Caco-2 (cell line): ENCODE measurements at regions not wholly inside any gene's neighbourhood (a gene's known extent, or its start where the extent isn't known, plus 50 kb on each side); places are given as distances from the start of the nearest gene placed in this dataset.

Experiments used
- BruUV-seq: library from RNA; stranded (reverse); fragments of 400-500 nt; replicated peaks from 2 replicates; lab custom pipeline; 2021; lab: Mats Ljungman, UMichigan
- CTCF ChIA-PET: fragments of 300-600 bp; sonication (Branson Sonifier 250); formaldehyde crosslinking; loops from one replicate; lab custom pipeline; 2022; ENCODE audit warnings: antibody characterized with exemption; lab: Charles Lee
- POLR2A ChIA-PET: fragments of 300-600 bp; sonication (Branson Sonifier 250); formaldehyde crosslinking; loops from one replicate; lab custom pipeline; 2022; ENCODE audit warnings: antibody characterized with exemption; lab: Charles Lee
- DNase-seq, 2 experiments: peaks; one replicate each; pipeline versions ENCODE4 v3.0.0 to v3.0.0-alpha.2; 2020 to 2022
- H3K27me3 ChIP-seq: replicated peaks from 2 replicates; pipeline ENCODE4 v1.6.0; 2011; ENCODE audit warnings: low read length; ENCODE audit not compliant: control insufficient read depth, insufficient read depth
- H3K36me3 ChIP-seq: 2 replicates; pipeline ENCODE4 v1.5.1; 2011; ENCODE audit warnings: low read length; ENCODE audit not compliant: control insufficient read depth, insufficient read depth
- H3K4me1 ChIP-seq: fragments of 250-450 bp; sonication (Bioruptor Pico); 2 replicates; pipeline ENCODE4 v1.5.1; 2020; ENCODE audit warnings: mild to moderate bottlenecking
- H3K4me3 ChIP-seq: 2 replicates; pipeline ENCODE4 v1.5.1; 2011; ENCODE audit warnings: low read depth, mild to moderate bottlenecking, control low read depth, low read length
- H3K9me3 ChIP-seq: fragments of 250-450 bp; sonication (Bioruptor Pico); 2 replicates; pipeline ENCODE4 v1.5.1; 2020; ENCODE audit warnings: mild to moderate bottlenecking, moderate library complexity
- H3K27ac Mint-ChIP-seq: one replicate; pipeline ENCODE4 v1.8.0; 2022; ENCODE audit warnings: mixed read lengths; ENCODE audit not compliant: unreplicated experiment
- H3K27me3 Mint-ChIP-seq: one replicate; pipeline ENCODE4 v1.8.0; 2022; ENCODE audit warnings: mixed read lengths; ENCODE audit not compliant: insufficient read depth, unreplicated experiment
- H3K36me3 Mint-ChIP-seq: one replicate; pipeline ENCODE4 v1.8.0; 2022; ENCODE audit warnings: mild to moderate bottlenecking, mixed read lengths; ENCODE audit not compliant: insufficient read depth, unreplicated experiment
- H3K4me1 Mint-ChIP-seq: one replicate; pipeline ENCODE4 v1.8.0; 2022; ENCODE audit warnings: low read depth, mixed read lengths; ENCODE audit not compliant: unreplicated experiment
- H3K4me3 Mint-ChIP-seq: one replicate; pipeline ENCODE4 v1.8.0; 2022; ENCODE audit warnings: mild to moderate bottlenecking, moderate library complexity, mixed read lengths; ENCODE audit not compliant: unreplicated experiment
- H3K9me3 Mint-ChIP-seq: one replicate; pipeline ENCODE4 v1.8.0; 2022; ENCODE audit warnings: mixed read lengths; ENCODE audit not compliant: unreplicated experiment
- CTCF ChIP-seq, 2 experiments: fragments of 200-600 bp in 1 of 2; IDR thresholded peaks; 1 replicate in 1 of 2; 2 replicates in 1 of 2; pipeline versions ENCODE4 v1.5.1 to v1.8.0; 2011 to 2022; ENCODE audit warnings: antibody characterized with exemption in 1 of 2, control low read depth in 1 of 2, inconsistent platforms in 1 of 2, low read depth in 1 of 2, low read length in 1 of 2, mild to moderate bottlenecking in 1 of 2, moderate library complexity in 1 of 2; ENCODE audit not compliant: insufficient read depth in 1 of 2, severe bottlenecking in 1 of 2, unreplicated experiment in 1 of 2
- intact Hi-C: fragments of 100-400 bp; cut with micrococcal nuclease; formaldehyde crosslinking; loops from one replicate; pipeline ENCODE4 v1.10.0; 2022; ENCODE audit not compliant: unreplicated experiment

GRCh38 chr10:28935061-28935460 is 257.7 kb downstream of the BAMBI start:
- H3K9me3 Mint-ChIP-seq, result peaks cover 6% of the 10 kb centered on the region
- no peak overlapping the region for H3K27ac Mint-ChIP-seq
- no peak for TF ChIP-seq CTCF (IDR thresholded peaks at IDR 0.05; ENCODE audit: insufficient read depth in 1 of 2, low read depth in 1 of 2, low read length in 1 of 2, severe bottlenecking in 1 of 2, unreplicated experiment in 1 of 2)
- BruUV-seq, result no TSS peak
- intact Hi-C loops, result loop anchor here (5.0 kb wide), 1 partner anchor 273 kb away; no protein-coding TSS in a partner anchor
- Histone ChIP-seq H3K27me3 (no peaks in the 10 kb centered on the region), H3K36me3 (no peaks in the 10 kb centered on the region), H3K4me3 (no peak overlapping the region), H3K4me1 (peaks cover 17% of the 10 kb centered on the region), H3K9me3 (peaks cover 5% of the 10 kb centered on the region)
- peaks cover 17% of the 10 kb centered on the region for H3K4me1 Mint-ChIP-seq
- no peaks in the 10 kb centered on the region for H3K27me3 Mint-ChIP-seq
- ChIA-PET CTCF (no interaction called here), POLR2A (no interaction called here)
- no peak for DNase-seq
- peaks cover 20% of the 10 kb centered on the region for H3K36me3 Mint-ChIP-seq
- H3K4me3 Mint-ChIP-seq, result no peak overlapping the region

DNA sequence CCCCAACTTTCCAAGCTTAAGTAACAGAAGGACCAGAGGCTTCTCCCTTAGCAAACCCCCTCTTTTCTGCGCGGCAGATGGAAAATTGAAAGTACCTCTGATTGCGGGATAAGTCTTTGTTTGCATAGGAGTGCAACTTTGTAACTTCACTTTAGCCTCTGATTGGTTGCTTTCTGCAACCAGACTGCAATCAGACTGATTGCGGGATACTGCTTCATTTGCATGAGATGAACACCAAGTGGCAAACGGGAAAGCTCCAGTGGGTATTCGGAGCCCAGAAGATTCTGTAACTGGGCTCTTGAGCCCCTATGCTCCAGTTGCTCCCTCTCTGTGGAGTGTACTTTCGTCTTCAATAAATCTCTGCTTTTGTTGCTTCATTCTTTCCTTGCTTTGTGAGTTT is 260.6 kb downstream of the BAMBI start:
- Mint-ChIP-seq H3K27me3 (no peaks in the 10 kb centered on the region), H3K27ac (peak overlapping the region; percentile 88), H3K36me3 (peaks cover 27% of the 10 kb centered on the region), H3K4me1 (peaks cover 38% of the 10 kb centered on the region), H3K9me3 (peaks cover 8% of the 10 kb centered on the region), H3K4me3 (peak overlapping the region; percentile 75)
- Histone ChIP-seq H3K27me3 (no peaks in the 10 kb centered on the region), H3K36me3 (no peaks in the 10 kb centered on the region), H3K4me1 (peaks cover 30% of the 10 kb centered on the region), H3K4me3 (no peak overlapping the region), H3K9me3 (peaks cover 5% of the 10 kb centered on the region)
- intact Hi-C loops, result loop anchor here (2.0 to 5.0 kb wide), 2 partner anchors 193 to 276 kb away; no protein-coding TSS in a partner anchor
- CTCF ChIA-PET, result interaction anchor here (0.5 to 2.3 kb wide), 2 partner anchors 188 to 256 kb away, joined by 3 to 8 read pairs; no protein-coding TSS in a partner anchor
- POLR2A ChIA-PET, result no interaction called here
- no peak for TF ChIP-seq CTCF (IDR thresholded peaks at IDR 0.05; ENCODE audit: insufficient read depth in 1 of 2, low read depth in 1 of 2, low read length in 1 of 2, severe bottlenecking in 1 of 2, unreplicated experiment in 1 of 2)
- BruUV-seq, result no TSS peak
- DNase-seq, result no peak

- no TSS peak for BruUV-seq
- CTCF ChIA-PET, result interaction anchor here (0.6 to 2.8 kb wide), 14 partner anchors 12 to 366 kb away, joined by 3 to 16 read pairs (median 4); partner anchors contain the start of gene BAMBI
Observed at GRCh38 chr10:28938745-28939144, 261.4 kb downstream of the BAMBI start.

More at GRCh38 chr10:28938745-28939144, 261.4 kb downstream of the BAMBI start:
- H3K9me3 ChIP-seq, result peaks cover 2% of the 10 kb centered on the region
- peaks cover 30% of the 10 kb centered on the region for H3K4me1 ChIP-seq
- H3K4me1 Mint-ChIP-seq, result peaks cover 39% of the 10 kb centered on the region
- no peak for TF ChIP-seq CTCF (IDR thresholded peaks at IDR 0.05; ENCODE audit: insufficient read depth in 1 of 2, low read depth in 1 of 2, low read length in 1 of 2, severe bottlenecking in 1 of 2, unreplicated experiment in 1 of 2)
- H3K9me3 Mint-ChIP-seq, result peaks cover 10% of the 10 kb centered on the region
- H3K36me3 ChIP-seq, result no peaks in the 10 kb centered on the region
- no peaks in the 10 kb centered on the region for H3K27me3 Mint-ChIP-seq
- peak overlapping the region; percentile 88 for H3K27ac Mint-ChIP-seq
- intact Hi-C loops, result loop anchor here (1.0 to 5.0 kb wide), 8 partner anchors 22 to 366 kb away; partner anchors contain the start of gene BAMBI
- H3K4me3 Mint-ChIP-seq, result peak overlapping the region; percentile 75
- no peaks in the 10 kb centered on the region for H3K27me3 ChIP-seq
- peak overlapping the region; percentile 35 for H3K4me3 ChIP-seq
- H3K36me3 Mint-ChIP-seq, result peaks cover 24% of the 10 kb centered on the region
- POLR2A ChIA-PET, result interaction anchor here (1.7 kb wide), 1 partner anchor 23 kb away, joined by 9 read pairs; no protein-coding TSS in a partner anchor
- no peak for DNase-seq
